Fibroblast of mammary gland (primary cell): ENCODE measurements at regions not wholly inside any gene's neighbourhood (a gene's known extent, or its start where the extent isn't known, plus 50 kb on each side); places are given as distances from the start of the nearest gene placed in this dataset.
"Not testable (repeated sequence)": the region's sequence is repeated elsewhere in the genome, so short reads cannot be mapped to it uniquely, and the experiment has no call there.

Source experiments
- DNase-seq: peaks from one replicate; pipeline ENCODE4 v3.0.0-alpha.2; 2010; ENCODE audit warnings: low read depth
- H3K4me3 ChIP-seq: 2 replicates; pipeline ENCODE4 v1.5.1; 2011; ENCODE audit warnings: low read depth, mild to moderate bottlenecking, low read length, moderate library complexity; ENCODE audit not compliant: control insufficient read depth
- TF ChIP-seq, protein P1 (sequence below): conservative IDR thresholded peaks from 2 replicates; pipeline ENCODE4 v1.5.1; 2011; ENCODE audit warnings: low read depth, low read length, inconsistent platforms; ENCODE audit not compliant: control insufficient read depth, insufficient read depth

DNA sequence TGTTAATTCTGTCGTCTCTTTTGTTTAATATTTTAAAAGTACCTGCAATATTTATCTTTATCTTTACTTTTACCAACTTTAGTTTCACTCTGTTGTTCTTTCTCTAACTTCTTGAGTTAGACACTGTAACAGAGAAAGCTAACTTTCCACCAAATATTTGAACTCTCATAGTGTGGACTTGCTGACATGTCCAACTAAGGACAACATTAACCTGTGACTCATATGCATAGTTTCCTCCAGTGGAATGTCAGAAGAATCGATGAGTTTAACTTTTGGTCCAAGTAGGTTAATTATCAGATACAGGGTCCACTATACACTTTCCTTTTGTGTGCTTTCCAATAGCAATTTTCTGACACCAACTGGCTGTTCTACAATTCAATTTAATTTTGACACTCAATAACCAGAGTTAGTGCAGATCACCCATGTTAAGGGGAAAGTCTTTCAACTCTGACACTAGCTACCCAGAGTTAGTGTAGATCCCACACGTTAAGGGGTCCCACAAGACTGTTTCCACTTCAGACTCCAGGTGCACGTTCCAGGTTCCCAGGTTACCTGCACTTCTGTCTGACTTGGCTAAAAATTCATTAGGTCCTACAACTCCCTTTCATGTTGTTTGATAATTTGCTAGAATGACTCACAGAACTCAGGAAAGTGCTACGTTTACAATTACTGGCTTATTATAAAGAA lies 559.0 kb upstream of the AMOT start:
- DNase-seq = peak; percentile 46
- TF ChIP-seq, protein P1, sequence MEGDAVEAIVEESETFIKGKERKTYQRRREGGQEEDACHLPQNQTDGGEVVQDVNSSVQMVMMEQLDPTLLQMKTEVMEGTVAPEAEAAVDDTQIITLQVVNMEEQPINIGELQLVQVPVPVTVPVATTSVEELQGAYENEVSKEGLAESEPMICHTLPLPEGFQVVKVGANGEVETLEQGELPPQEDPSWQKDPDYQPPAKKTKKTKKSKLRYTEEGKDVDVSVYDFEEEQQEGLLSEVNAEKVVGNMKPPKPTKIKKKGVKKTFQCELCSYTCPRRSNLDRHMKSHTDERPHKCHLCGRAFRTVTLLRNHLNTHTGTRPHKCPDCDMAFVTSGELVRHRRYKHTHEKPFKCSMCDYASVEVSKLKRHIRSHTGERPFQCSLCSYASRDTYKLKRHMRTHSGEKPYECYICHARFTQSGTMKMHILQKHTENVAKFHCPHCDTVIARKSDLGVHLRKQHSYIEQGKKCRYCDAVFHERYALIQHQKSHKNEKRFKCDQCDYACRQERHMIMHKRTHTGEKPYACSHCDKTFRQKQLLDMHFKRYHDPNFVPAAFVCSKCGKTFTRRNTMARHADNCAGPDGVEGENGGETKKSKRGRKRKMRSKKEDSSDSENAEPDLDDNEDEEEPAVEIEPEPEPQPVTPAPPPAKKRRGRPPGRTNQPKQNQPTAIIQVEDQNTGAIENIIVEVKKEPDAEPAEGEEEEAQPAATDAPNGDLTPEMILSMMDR = no peak
- H3K4me3 ChIP-seq = no peak overlapping the region

DNA sequence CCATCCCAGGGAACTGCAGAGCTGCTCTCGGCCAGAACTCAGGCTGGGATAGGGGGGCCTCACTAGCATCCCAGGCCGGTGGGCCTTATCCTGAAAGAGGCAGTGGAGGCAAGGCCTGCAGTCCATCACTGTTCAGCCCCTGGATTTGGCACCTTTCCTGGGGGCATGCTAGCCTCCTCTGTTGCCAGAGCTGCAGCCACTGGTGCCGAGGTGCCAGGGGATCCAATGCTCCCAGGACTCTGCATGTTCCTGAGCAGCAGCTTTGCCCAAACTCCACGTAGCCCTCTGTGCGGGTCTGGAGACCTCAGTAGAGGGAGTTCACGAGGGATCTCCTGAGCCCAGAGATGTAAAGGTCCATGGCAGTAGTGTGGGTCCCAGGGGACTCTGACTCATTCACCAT lies 551.7 kb upstream of the AMOT start:
- DNase-seq = no peak
- no peak overlapping the region for H3K4me3 ChIP-seq
- TF ChIP-seq, protein P1 = no peak

DNA sequence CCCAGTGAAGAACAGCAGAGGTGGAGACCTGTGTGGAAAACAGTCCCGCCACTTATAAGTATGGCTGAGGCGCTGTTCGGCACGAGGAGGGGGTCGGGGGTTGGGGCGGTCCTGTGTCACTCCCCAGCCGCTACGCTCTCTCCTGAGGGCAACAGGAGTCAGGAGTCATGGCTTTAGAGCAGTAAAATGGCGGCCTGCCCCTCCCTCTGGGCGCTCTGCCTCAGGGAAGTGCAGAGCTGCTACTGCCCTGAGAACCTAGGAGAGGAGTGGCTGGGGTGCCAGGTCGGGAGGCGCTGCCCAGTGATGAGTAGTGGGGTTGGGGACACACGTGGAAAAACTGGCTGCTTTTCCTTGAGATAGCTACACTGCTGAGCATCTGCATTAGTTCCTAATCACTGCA lies 551.2 kb upstream of the AMOT start:
- no peak for DNase-seq
- TF ChIP-seq, protein P1 = no peak
- no peak overlapping the region for H3K4me3 ChIP-seq

DNA sequence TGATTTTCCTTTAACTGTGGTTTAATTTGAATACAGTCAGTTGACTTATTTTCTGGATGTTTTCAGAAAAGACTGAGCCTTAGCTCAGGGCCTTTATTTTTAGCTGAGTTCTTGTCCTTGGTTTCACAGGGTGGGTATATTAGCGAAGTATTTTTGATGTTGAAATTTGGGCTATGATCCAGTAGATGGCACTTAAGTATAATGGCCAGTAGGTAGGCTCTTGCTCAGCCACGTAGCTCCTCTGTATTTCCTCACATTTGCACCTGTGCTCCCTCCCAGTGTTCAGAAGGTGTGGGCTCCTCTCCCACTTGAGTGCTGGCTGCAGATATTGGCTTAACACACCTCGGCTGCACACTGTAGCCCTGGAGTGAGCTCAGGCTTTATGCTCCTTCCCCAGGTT lies 549.9 kb upstream of the AMOT start:
- TF ChIP-seq, protein P1 = no peak
- no peak overlapping the region for H3K4me3 ChIP-seq
- no peak for DNase-seq

DNA sequence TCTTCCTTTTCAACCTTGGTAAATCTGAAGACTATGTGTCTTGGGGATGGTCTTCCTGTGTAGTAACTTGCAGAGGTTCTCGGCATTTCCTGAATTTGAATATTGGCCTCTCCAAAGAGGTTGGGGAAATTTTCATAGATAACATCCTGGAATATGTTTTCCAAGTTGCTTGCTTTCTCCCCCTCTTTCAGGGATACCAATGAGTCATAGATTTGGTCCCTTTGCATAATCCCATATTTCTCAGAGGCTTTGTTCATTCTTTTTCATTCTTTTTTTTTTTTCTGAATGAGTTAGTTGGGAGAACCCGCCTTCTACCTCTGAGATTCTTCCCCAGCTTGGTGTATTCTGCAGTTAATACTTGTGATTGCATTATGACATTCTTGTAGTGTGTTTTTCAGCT lies 549.2 kb upstream of the AMOT start:
- peak; percentile 31 for DNase-seq
- TF ChIP-seq, protein P1 = no peak
- no peak overlapping the region for H3K4me3 ChIP-seq

DNA sequence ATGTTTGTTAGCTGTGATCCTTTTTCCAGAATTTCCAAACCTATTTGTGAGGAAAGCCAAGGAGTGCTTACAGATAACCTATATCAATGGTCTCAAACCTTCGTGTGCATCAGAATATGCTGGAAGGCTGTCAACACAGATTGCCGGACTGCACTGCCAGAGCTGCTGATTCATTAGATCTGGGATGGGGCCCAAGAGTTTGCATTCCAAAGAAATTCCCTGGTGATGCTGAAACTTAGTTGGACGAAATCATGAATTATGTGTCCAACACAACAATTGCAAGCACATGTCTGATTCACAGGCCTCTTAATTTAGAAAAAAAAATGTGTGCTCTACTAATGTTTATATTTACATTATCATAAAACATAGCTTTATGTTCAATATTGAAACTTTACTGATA lies 544.0 kb upstream of the AMOT start:
- H3K4me3 ChIP-seq = no peak overlapping the region
- TF ChIP-seq, protein P1 = no peak
- DNase-seq = peak; percentile 91

DNA sequence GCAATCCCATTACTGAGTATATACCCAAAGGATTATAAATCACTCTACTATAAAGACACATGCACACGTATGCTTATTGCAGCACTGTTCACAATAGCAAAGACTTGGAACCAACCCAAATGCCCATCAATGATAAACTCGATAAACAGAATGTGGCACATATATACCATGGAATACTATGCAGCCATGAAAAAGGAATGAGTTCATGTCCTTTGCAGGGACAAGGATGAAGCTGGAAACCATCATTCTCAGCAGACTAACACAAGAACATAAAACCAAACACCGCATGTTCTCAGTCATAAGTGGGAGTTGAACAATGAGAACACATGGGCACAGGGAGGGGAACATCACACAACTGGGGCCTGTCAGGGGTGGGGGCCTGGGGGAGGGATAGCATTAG lies 532.8 kb upstream of the AMOT start:
- not testable (repeated sequence) for DNase-seq, H3K4me3 ChIP-seq
